HEK293T (cell line): ENCODE measurements at regions not wholly inside any gene's neighbourhood (a gene's known extent, or its start where the extent isn't known, plus 50 kb on each side); places are given as distances from the start of the nearest gene placed in this dataset.

Experiments
- BHLHE40 ChIP-seq: fragments of 450-650 bp; IDR thresholded peaks from 2 replicates; pipeline ENCODE4 v1.6.1; 2016; ENCODE audit warnings: mild to moderate bottlenecking, moderate library complexity, borderline replicate concordance
- FOXK2 ChIP-seq: fragments of 450-650 bp; IDR thresholded peaks from 2 replicates; pipeline ENCODE4 v1.6.1; 2016; ENCODE audit warnings: mild to moderate bottlenecking
- SP1 ChIP-seq: fragments of 450-650 bp; IDR thresholded peaks from 2 replicates; pipeline ENCODE4 v1.6.1; 2017

- no peak for TF ChIP-seq SP1
- no peak for TF ChIP-seq FOXK2
- no peak for TF ChIP-seq BHLHE40
These were observed 648.4 kb downstream of the ETS1 start for GRCh38 chr11:127939000-127939399.
